ENCODE measurements at regions not wholly inside any gene's neighbourhood (a gene's known extent, or its start where the extent isn't known, plus 50 kb on each side); places are given as distances from the start of the nearest gene placed in this dataset.

GRCh38 chr12:124420996-124421674, 126.2 kb downstream of the RFLNA start:
- H3K9me3 Mint-ChIP-seq: no peaks in the 10 kb centered on the region
- peaks cover 52% of the 10 kb centered on the region for H3K36me3 Mint-ChIP-seq (ENCODE audit: insufficient read depth)

DNA sequence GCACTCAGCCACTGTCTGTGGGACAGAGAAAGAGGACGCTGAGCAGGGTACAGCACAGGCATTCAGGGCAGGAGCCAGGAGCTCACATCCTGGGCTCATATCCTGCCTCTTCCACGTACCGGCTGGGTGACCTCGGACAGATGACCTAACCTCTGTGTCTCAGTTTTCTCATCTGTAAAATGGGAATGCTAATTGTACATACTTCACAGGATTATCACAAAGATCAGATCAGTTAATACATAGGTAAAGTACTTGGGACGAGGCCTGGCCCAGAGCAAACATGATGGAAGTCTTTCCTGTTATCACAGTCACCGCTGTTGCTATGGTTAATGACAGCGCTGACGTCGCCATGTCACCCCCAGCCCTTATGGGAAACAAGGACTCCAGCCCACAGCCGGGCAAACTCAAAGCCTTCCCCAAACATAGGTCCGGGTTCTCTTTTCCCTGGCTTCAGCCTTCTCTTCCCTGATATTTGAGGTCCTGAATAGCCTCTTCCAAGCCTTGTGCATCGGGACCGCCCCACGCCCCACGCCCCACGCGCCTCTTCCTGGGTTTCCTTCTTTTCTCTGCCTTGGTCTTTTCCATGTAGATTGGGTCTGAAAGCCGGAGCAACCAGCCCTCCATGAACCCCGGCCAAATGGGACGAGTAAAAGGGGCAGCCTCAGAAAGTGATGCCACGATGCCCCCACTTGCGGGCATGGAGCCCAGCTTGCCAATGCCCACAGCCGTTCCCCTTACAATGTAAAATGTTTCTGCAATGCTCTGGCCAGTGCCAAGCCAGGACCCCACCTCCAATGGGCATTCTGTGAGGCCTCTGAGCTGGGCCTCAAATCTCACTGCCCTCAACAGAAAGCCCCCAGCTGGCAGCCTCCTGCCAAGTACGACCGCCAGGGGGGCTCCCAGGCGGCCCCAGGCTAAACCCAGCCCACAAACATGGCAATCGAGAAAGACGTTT, 125.4 kb downstream of the RFLNA start:
- no peak overlapping the region for H3K4me3 Mint-ChIP-seq

More at GRCh38 chr12:124420996-124421674, 126.2 kb downstream of the RFLNA start:
- Mint-ChIP-seq H3K4me1 (ENCODE audit: low read depth in 2 of 2) (peaks cover 3 to 16% of the 10 kb centered on the region in 2 donors), H3K4me3 (no peak overlapping the region), H3K27me3 (no peaks in the 10 kb centered on the region), H3K27ac (peak overlapping the region; percentile 48 to 77)
- DNase-seq: no peak
- ATAC-seq (replicated peaks): no peak

GRCh38 chr12:124419292-124420040, 124.6 kb downstream of the RFLNA start:
- no peak overlapping the region for H3K4me3 Mint-ChIP-seq
- DNase-seq: no peak
- H3K27me3 Mint-ChIP-seq: no peaks in the 10 kb centered on the region
- H3K36me3 Mint-ChIP-seq (ENCODE audit: insufficient read depth): peaks cover 39% of the 10 kb centered on the region
- no peak for ATAC-seq (replicated peaks)
- peak overlapping the region in 1 of 2 donors; percentile 41 for H3K27ac Mint-ChIP-seq
- peaks cover 2 to 18% of the 10 kb centered on the region in 2 donors for H3K4me1 Mint-ChIP-seq (ENCODE audit: low read depth in 2 of 2)
- H3K9me3 Mint-ChIP-seq: no peaks in the 10 kb centered on the region

More for the DNA sequence above, 125.4 kb downstream of the RFLNA start:
- no peak for DNase-seq
- H3K4me1 Mint-ChIP-seq (ENCODE audit: low read depth in 2 of 2): peaks cover 3 to 16% of the 10 kb centered on the region in 2 donors
- ATAC-seq (replicated peaks): no peak
- H3K36me3 Mint-ChIP-seq (ENCODE audit: insufficient read depth): peaks cover 45% of the 10 kb centered on the region
- peak overlapping the region; percentile 48 to 77 for H3K27ac Mint-ChIP-seq
- H3K27me3 Mint-ChIP-seq: no peaks in the 10 kb centered on the region
- H3K9me3 Mint-ChIP-seq: no peaks in the 10 kb centered on the region

DNA sequence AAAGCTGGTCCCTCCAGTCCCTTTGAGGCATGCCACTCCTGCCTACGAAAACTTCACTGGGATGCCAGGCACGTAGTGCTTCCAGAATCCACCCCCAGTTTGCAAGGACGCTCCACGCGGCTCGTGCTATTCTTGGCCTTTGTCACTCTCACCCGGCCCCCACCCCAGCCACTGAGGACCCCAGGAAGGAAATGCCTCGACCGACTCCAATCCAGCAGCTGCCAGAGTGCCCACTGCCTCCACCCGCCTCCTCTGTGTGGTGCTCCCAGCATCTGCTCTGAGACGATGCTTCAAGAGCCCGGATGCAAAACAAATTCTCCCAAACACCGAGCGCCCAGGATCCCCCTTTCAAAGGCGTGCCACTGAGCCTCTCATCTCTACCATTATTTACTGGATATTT, 123.9 kb downstream of the RFLNA start:
- no peak overlapping the region for H3K27ac Mint-ChIP-seq

GRCh38 chr12:124418156-124418555, 123.3 kb downstream of the RFLNA start:
- Mint-ChIP-seq H3K4me3 (no peak overlapping the region), H3K27ac (peak overlapping the region in 1 of 2 donors; percentile 46), H3K4me1 (ENCODE audit: low read depth in 2 of 2) (peaks cover 3 to 25% of the 10 kb centered on the region in 2 donors), H3K27me3 (no peaks in the 10 kb centered on the region), H3K36me3 (ENCODE audit: insufficient read depth) (peaks cover 31% of the 10 kb centered on the region), H3K9me3 (no peaks in the 10 kb centered on the region)
- ATAC-seq (replicated peaks) (no peak), DNase-seq (no peak)

More for the DNA sequence above, 123.9 kb downstream of the RFLNA start:
- Mint-ChIP-seq H3K4me1 (ENCODE audit: low read depth in 2 of 2) (peaks cover 3 to 21% of the 10 kb centered on the region in 2 donors), H3K4me3 (no peak overlapping the region), H3K36me3 (ENCODE audit: insufficient read depth) (peaks cover 32% of the 10 kb centered on the region), H3K27me3 (no peaks in the 10 kb centered on the region), H3K9me3 (no peaks in the 10 kb centered on the region)
- no peak for ATAC-seq (replicated peaks)
- DNase-seq: no peak

DNA sequence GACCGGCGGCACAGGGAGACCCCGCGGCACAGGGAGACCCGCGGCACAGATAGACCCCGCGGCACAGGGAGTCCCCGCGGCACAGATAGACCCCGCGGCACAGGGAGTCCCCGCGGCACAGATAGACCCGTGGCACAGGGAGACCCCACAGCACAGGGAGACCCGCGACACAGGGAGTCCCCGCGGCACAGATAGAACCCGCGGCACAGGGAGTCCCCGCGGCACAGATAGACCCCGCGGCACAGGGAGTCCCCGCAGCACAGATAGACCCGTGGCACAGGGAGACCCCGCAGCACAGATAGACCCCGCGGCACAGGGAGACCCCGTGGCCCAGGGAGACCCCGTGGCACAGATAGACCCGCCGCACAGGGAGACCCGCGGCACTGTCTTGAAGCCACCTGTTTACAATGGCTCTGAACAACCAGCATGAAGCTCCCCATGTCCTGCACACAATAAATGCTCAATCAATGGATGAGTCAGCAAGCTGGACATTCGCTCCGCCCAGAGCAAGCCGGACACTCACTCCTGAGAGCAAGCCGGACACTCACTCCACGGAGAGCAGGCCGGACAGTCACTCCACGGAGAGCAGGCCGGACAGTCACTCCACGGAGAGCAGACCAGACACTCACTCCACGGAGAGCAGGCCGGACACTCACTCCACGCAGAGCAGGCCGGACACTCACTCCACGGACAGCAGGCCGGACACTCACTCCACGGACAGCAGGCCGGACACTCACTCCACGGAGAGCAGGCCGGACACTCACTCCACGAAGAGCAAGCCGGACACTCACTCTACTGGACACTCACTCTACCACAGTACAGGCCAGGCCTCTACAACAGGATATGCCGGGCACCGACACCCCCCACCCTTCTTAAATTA, 121.9 kb downstream of the RFLNA start:
- ATAC-seq (replicated peaks) (no peak), DNase-seq (no peak)
- peaks cover 27% of the 10 kb centered on the region for H3K36me3 Mint-ChIP-seq (ENCODE audit: insufficient read depth)
- peak overlapping the region in 1 of 2 donors; percentile 46 for H3K27ac Mint-ChIP-seq
- H3K4me1 Mint-ChIP-seq (ENCODE audit: low read depth in 2 of 2): peaks cover 3 to 25% of the 10 kb centered on the region in 2 donors
- H3K4me3 Mint-ChIP-seq: no peak overlapping the region
- H3K9me3 Mint-ChIP-seq: no peaks in the 10 kb centered on the region
- no peaks in the 10 kb centered on the region for H3K27me3 Mint-ChIP-seq

DNA sequence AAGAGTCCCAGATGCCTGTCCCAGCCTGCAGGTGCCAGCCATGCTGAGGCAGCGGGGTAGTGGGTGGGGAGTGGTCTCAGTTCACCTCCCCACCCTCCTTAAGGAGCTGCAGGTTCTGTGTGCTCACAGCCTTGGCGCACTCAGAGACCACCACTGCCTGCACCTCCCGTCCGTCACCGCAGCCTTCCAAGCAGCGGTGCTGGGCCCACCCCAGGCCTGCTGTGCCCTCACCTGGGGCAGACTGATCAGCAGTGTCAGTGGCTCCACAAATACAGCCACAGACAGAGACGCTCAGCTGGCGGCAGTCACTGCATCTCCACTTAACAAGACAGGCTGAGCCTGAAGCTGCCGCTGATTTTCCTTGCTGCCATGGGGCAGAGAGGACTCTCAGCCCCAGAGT, 120.2 kb downstream of the RFLNA start:
- DNase-seq: no peak
- no peak for ATAC-seq (replicated peaks)
- Mint-ChIP-seq H3K27ac (peak overlapping the region in 1 of 2 donors; percentile 26), H3K4me3 (no peak overlapping the region), H3K9me3 (no peaks in the 10 kb centered on the region), H3K36me3 (ENCODE audit: insufficient read depth) (peaks cover 23% of the 10 kb centered on the region), H3K27me3 (no peaks in the 10 kb centered on the region), H3K4me1 (ENCODE audit: low read depth in 2 of 2) (peaks cover 6 to 33% of the 10 kb centered on the region in 2 donors)

- Mint-ChIP-seq H3K9me3 (no peaks in the 10 kb centered on the region), H3K4me3 (no peak overlapping the region), H3K27ac (peak overlapping the region; percentile 26 to 28), H3K27me3 (no peaks in the 10 kb centered on the region), H3K4me1 (ENCODE audit: low read depth in 2 of 2) (peaks cover 8 to 30% of the 10 kb centered on the region in 2 donors), H3K36me3 (ENCODE audit: insufficient read depth) (peaks cover 18% of the 10 kb centered on the region)
- ATAC-seq (replicated peaks) (no peak), DNase-seq (no peak)
These were observed 119.0 kb downstream of the RFLNA start for GRCh38 chr12:124413915-124414314.

DNA sequence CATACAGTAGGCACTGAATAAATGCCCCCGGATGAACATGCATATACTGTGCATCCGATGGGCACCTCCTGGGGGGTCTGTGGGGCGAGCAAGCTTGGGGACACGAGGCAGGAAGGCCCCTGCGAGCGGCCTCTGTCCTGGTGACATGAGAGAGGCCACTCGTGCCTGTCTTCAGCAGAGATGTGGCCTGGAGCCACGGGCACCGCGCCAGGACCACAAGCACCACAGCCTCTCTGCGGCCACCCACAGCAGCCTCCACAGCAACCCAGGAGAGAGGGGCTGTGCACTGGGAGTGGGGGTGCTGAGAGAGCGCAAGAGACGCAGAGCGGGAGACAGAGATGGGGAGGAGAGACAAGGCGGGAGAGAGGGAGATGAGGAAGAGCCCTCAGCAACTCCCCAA, 118.5 kb downstream of the RFLNA start:
- H3K36me3 Mint-ChIP-seq (ENCODE audit: insufficient read depth): peaks cover 15% of the 10 kb centered on the region
- DNase-seq (no peak), ATAC-seq (replicated peaks) (no peak)
- no peak overlapping the region for H3K4me3 Mint-ChIP-seq
- peaks cover 8 to 29% of the 10 kb centered on the region in 2 donors for H3K4me1 Mint-ChIP-seq (ENCODE audit: low read depth in 2 of 2)
- H3K27ac Mint-ChIP-seq: no peak overlapping the region
- H3K9me3 Mint-ChIP-seq: no peaks in the 10 kb centered on the region
- H3K27me3 Mint-ChIP-seq: no peaks in the 10 kb centered on the region

- Mint-ChIP-seq H3K9me3 (no peaks in the 10 kb centered on the region), H3K27me3 (no peaks in the 10 kb centered on the region), H3K4me3 (no peak overlapping the region), H3K36me3 (ENCODE audit: insufficient read depth) (peaks cover 8% of the 10 kb centered on the region), H3K4me1 (ENCODE audit: low read depth in 2 of 2) (peaks cover 8 to 29% of the 10 kb centered on the region in 2 donors), H3K27ac (no peak overlapping the region)
- DNase-seq (no peak), ATAC-seq (replicated peaks) (no peak)
These were observed 117.7 kb downstream of the RFLNA start for GRCh38 chr12:124412646-124413015.

DNA sequence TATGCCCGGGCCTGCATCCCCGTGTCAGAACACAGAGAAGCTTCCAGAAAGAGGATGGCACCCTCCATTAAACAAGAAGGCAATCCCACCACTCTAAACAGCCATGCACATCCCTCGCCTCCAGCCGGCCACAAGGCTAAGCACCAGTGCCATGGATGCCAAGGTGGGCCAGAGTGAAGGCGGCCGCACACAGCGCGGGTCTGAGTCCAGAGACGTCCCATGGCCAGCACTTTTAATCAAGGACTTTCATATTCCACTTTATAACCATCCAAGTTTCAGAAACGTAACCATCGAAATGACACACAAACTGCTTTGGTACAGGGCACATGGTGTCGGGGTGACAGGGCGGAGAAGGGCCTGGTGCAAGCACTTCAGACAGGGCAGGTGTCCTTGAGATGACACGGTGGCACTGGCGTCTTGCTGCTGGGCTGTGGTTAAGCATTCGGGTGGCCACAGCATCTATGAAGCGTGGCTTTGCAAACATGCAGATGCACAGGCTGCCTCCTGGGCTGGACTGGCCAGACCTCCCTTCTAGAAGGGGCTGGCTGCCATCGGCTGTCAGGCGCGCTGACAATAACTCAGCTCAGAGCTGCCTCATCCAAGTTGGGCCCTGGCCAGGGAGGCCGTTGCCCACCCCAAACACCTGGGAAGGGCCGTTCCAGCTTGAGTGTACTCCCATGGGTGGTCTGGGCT, 117.2 kb downstream of the RFLNA start:
- Mint-ChIP-seq H3K36me3 (ENCODE audit: insufficient read depth) (peaks cover 8% of the 10 kb centered on the region), H3K4me1 (ENCODE audit: low read depth in 2 of 2) (peaks cover 9 to 28% of the 10 kb centered on the region in 2 donors), H3K27me3 (no peaks in the 10 kb centered on the region), H3K9me3 (no peaks in the 10 kb centered on the region), H3K27ac (peak overlapping the region in 1 of 2 donors; percentile 70), H3K4me3 (no peak overlapping the region)
- ATAC-seq (replicated peaks): no peak
- DNase-seq: no peak

DNA sequence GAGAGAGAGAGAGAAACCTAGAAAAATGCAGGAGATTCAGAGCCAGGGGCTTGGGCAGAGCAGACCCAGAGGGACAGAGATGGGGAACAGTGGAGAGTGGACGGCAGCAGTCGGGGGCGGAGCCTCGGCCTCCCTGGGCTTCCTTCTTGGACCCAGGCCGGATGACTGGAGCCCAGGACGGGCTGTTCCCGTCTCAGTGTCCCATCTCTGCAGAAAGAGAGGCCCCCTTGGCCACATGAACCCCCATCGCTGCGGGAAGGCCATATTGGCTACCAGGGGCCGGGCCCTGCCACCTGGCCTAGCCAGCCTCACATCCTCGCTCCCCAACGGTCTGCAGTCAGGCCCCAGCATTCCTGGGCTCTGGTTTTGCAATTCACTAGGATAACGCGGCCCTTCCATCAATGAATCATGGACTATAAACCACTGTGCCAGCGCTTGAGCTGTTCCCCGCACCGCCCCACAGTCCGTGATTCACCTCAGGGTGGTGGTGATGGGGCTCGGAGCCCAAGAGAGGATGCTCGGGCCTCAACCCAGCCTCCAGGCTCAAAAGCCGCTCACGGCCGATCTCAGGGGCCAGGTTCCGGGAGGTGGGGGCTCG, 116.5 kb downstream of the RFLNA start:
- DNase-seq (no peak), ATAC-seq (replicated peaks) (no peak)
- Mint-ChIP-seq H3K27ac (peak overlapping the region in 1 of 2 donors; percentile 70), H3K9me3 (no peaks in the 10 kb centered on the region), H3K4me1 (ENCODE audit: low read depth in 2 of 2) (peaks cover 10 to 33% of the 10 kb centered on the region in 2 donors), H3K27me3 (no peaks in the 10 kb centered on the region), H3K4me3 (no peak overlapping the region), H3K36me3 (ENCODE audit: insufficient read depth) (peaks cover 8% of the 10 kb centered on the region)
